Esophagus squamous epithelium (tissue), 4 donors: ENCODE measurements at regions not wholly inside any gene's neighbourhood (a gene's known extent, or its start where the extent isn't known, plus 50 kb on each side); places are given as distances from the start of the nearest gene placed in this dataset.

Experiments used
- CTCF ChIP-seq, 6 experiments: fragments of 450-650 bp in 4 of 6; fragments of 200-600 bp in 2 of 6; sonication (generic) in 2 of 6; IDR thresholded peaks; one replicate each; pipeline ENCODE4 v1.5.1; 2016 to 2019; ENCODE audit warnings: antibody characterized with exemption in 6 of 6, mild to moderate bottlenecking in 4 of 6, moderate library complexity in 4 of 6
- POLR2A ChIP-seq, 4 donors: fragments of 450-650 bp; IDR thresholded peaks; one replicate each; pipeline ENCODE4 v1.6.1; 2017; ENCODE audit warnings: antibody characterized with exemption in 4 of 4, mild to moderate bottlenecking in 4 of 4, moderate library complexity in 3 of 4

DNA sequence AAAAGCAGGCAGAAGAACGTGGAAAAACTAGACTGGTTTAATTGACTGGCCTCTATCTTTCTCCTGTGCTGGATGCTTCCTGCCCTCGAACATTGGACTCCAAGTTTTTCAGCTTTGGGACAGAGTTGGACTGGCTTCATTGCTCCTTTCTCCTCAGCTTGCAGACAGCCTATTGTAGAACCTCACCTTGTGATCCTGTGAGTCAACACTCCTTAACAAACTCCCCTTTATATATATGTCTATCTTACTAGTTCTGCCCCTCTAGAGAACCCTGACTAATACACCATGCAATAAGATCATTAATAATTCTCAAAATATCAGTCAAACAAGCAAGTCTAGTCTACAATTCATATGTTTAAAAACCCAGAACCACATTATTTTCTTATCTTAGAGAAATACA is 662.4 kb downstream of the TBC1D4 start:
- no peak for TF ChIP-seq POLR2A (IDR thresholded peaks at IDR 0.05)
- TF ChIP-seq CTCF (IDR thresholded peaks at IDR 0.05) = no peak
